ENCODE measurements at regions not wholly inside any gene's neighbourhood (a gene's known extent, or its start where the extent isn't known, plus 50 kb on each side); places are given as distances from the start of the nearest gene placed in this dataset.

DNA sequence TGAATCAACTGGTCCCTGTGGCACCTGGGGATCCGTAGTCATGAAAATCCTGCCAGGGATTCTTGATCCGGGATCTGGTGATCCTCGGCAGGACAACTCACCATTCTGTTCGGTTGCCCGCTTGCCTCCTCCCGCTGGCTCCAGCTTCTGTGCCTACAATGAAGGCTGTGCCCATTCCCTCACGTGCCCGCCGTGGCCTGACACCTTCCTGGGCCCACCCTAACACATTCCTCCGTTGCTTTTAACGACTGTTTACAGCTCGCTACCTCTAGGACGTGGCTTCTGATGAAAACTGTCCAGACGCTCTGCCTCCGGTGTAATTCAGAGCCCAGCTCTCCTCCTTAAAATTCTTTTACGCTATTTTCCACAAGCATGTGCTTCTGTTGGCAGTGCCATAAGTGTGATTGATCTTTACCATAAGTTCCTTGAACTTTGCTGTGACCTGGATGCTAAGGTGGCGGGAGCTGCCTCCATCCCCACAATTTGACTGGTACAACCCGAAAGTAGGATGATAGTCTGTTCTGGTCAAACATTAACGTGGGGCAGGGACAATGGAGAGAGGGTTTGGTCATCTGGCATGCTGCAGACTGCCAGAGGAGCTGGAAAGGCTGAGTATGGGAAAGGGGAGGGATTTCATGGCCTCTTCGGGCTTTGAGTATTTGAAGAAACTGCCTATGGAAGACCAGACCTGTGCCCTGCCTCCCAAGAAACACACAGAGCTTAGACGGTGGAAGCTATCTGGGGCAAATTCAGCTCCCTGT lies 206.8 kb upstream of the TNP1 start:
- DNase-seq (ENCODE audit: low read depth in 2 of 2), result no peak

DNA sequence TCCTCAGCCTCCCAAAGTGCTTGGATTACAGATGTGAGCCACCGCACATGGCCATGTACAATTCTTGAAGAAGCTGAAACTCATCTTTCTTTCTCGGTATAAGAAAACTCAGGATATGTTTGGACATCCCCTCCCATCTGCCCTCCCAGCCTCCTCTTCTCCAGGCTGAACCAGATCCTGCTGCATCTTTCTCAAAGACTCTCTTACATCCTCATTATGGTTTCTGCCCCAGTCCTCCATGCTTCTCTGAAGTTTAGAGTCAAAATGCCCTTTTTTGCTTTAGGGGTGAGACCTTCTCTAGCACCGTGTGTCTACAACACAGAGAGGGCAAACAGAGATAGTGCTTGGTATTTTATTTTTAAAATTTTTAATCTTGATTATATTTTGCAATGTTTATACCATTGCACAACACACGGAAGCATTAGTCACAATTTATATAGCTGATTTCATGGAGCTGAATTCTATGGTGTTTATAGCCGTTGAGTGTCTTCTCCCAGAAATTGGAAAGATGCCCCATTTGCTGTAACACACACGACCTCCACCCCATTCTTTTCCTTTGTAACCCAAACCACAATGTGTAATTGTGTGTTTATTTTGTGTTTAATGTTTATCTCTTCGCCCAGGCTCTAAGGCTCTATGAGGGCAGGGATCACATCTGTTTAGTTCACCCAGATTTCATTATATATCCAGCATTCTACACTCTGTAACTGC lies 206.0 kb upstream of the TNP1 start:
- peak; percentile 75 to 79 for DNase-seq (ENCODE audit: low read depth in 2 of 2)

DNA sequence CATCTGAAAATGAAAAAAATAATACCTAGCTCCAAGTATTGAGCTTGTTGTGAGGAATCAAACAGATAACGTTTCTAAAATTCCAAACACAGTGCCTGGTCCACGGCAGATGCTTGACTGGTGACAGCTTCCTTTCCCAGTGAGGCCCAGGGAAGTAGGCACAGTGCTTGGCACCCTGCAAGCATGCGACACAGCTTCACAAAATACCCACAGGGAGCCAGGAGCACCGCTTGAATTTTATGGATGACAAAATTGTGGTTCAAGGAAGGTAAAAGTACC lies 205.1 kb upstream of the TNP1 start:
- no peak for DNase-seq (ENCODE audit: low read depth in 2 of 2)

GRCh38 chr2:217064234-217065011 lies 204.6 kb upstream of the TNP1 start:
- DNase-seq (ENCODE audit: low read depth in 2 of 2), result no peak

GRCh38 chr2:217063238-217063755 lies 203.4 kb upstream of the TNP1 start:
- DNase-seq (ENCODE audit: low read depth in 2 of 2), result no peak

GRCh38 chr2:217062768-217063167 lies 202.9 kb upstream of the TNP1 start:
- no peak for DNase-seq (ENCODE audit: low read depth in 2 of 2)

DNA sequence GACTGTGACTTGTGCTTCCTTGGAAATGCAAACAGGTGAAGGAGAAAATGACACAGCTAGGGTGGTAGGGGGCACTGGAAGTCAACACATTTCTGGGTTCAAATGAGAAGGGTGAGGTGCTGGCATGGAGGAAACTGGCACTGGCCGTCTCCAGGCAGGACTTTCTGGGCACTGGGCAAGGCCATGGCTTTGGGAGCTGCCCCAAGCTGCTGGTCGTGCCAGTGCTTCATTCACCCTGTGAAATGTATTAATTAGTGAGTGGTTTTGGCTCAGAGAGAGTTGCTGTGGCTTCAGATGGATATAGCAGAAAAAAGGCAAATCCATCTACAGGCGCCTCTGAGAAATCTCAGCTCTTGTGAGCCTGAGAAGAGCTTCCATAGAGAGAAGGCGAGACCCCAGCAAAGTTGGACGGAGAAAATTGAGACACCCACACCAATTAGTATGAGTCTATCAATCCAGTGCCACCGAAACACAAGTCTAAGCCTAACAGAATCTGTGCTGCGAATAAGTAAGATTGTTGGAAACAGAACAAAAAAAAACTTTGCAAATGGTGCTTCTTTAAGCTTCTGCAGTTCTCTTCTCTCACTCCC lies 202.1 kb upstream of the TNP1 start:
- no peak for DNase-seq (ENCODE audit: low read depth in 2 of 2)

GRCh38 chr2:217060951-217061547 lies 201.2 kb upstream of the TNP1 start:
- no peak for DNase-seq (ENCODE audit: low read depth in 2 of 2)

GRCh38 chr2:217060516-217060915 lies 200.7 kb upstream of the TNP1 start:
- no peak for DNase-seq (ENCODE audit: low read depth in 2 of 2)

- DNase-seq (ENCODE audit: low read depth in 2 of 2), result no peak
These were observed 199.2 kb upstream of the TNP1 start for GRCh38 chr2:217058791-217059755.

DNA sequence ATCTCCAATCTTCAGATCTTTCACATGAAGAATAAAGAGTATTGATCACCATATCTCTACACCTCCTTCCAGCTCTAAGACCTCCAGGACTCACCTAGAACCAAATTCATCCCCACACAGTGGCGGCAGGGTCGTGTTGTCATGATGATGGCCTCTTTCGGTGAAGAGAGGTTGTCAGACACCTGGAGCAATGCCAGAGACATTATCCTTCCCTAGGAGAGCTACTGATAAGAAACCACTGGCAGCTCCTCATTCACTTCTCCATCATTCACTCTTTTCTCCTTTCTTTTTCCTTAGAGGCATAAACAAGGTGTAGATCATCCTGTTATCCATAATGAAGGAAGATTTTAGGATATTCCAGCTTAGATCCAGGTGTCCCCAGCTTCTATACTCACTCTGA lies 197.9 kb upstream of the TNP1 start:
- no peak for DNase-seq (ENCODE audit: low read depth in 2 of 2)

DNA sequence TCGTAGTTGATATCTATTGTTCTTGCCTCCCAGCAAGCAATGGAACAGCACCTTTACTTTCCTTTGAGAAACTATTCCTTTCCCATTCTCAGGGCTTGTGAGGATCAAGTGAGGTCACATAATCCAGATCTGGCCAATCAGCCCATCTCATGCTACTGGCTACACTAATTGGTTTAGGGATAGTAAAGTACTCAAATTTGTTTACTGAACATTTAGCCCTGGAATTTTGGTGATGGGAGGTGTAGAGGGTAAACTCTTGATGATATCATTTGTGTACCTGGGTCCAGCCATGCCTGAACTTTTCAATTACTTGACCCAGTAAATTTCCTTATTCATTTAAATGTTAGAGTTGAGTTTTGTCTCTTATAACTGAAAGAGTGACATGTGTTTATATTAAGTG lies 195.8 kb upstream of the TNP1 start:
- DNase-seq (ENCODE audit: low read depth in 2 of 2), result no peak

GRCh38 chr2:217054791-217055190 lies 194.9 kb upstream of the TNP1 start:
- DNase-seq (ENCODE audit: low read depth in 2 of 2), result no peak

- DNase-seq (ENCODE audit: low read depth in 2 of 2), result no peak
These were observed 193.2 kb upstream of the TNP1 start for GRCh38 chr2:217052856-217053577.

DNA sequence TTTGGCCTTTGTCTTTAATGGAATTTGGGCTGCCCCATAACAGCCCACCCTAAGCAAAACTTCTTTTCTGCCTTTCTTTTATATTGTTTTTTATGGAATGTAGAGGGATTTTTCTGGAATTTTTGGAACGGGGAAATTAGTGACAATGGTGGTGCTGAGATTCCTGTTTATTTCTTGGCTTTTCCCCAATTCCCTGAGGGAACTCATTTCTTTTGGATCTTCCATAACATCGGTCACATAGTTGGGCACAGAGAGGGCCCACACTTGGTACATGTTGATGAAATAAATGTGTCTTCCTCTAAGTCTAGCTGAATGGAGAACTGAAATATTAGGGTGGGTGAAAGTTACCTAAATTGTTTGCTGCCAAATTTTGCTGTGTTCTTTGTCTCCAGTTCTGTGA lies 191.6 kb upstream of the TNP1 start:
- DNase-seq (ENCODE audit: low read depth in 2 of 2), result no peak

DNA sequence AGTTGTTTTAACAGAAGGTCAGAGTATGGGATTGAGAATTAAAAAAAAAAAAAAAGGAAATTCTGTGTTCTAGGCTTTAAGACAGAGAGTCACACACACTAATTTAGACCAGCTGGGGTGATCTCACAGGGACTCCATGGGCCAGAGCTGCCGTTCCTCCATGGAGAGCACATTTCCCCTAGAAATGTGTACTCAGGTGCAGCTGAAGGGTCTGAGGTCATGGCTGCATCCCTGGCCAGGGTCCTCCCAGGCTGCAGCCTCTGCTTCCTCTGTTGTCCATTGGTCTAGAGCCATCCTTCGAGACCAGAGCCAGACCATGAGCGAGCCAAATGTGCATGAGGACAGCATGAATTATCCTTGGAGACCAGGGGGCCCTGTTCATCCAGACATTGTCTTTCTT lies 190.1 kb upstream of the TNP1 start:
- DNase-seq (ENCODE audit: low read depth in 2 of 2), result peak in 1 of 2 experiments; percentile 15

- no peak for DNase-seq (ENCODE audit: low read depth in 2 of 2)
These were observed 189.6 kb upstream of the TNP1 start for GRCh38 chr2:217049422-217049821.

DNA sequence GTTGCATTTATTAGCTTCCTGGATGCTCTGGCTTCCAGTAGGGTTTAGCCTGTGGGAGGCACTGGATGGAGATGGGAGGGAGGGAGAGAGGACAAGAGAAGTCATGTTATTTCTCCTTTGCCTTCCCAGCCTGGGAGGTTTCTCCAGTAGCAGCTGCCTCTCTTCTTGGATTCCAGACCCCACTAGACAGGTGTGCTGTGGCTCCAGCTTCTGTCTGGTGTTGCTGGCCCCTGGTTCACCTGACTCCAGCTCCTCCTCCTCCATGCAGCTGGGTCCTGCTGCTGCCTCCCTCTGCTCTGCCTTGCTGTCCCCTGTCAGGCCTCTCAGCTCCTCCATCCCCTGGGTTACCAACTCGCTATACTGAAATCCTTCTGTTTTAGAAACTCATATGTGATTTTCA lies 188.9 kb upstream of the TNP1 start:
- DNase-seq (ENCODE audit: low read depth in 2 of 2), result no peak

- DNase-seq (ENCODE audit: low read depth in 2 of 2), result no peak
These were observed 187.8 kb upstream of the TNP1 start for GRCh38 chr2:217047631-217048030.

GRCh38 chr2:217047209-217047608 lies 187.3 kb upstream of the TNP1 start:
- no peak for DNase-seq (ENCODE audit: low read depth in 2 of 2)

Measured in fibroblast of skin of left biceps (primary cell).